Osteoblast (primary cell): ENCODE measurements at regions not wholly inside any gene's neighbourhood (a gene's known extent, or its start where the extent isn't known, plus 50 kb on each side); places are given as distances from the start of the nearest gene placed in this dataset.

ENCODE experiments used
- DNase-seq: peaks from one replicate; pipeline ENCODE4 v3.0.0; 2011; ENCODE audit warnings: low spot score, mixed read lengths; ENCODE audit not compliant: insufficient read length; ENCODE audit errors: missing footprints
- H2AFZ ChIP-seq: 2 replicates; pipeline ENCODE4 v1.6.0; 2011; ENCODE audit warnings: mild to moderate bottlenecking, low read length
- H3K27ac ChIP-seq: 2 replicates; pipeline ENCODE4 v1.5.1; 2011; ENCODE audit warnings: mild to moderate bottlenecking, low read depth, low read length, moderate library complexity
- H3K27me3 ChIP-seq: 2 replicates; pipeline ENCODE4 v1.6.0; 2012; ENCODE audit warnings: mild to moderate bottlenecking, control low read depth, inconsistent platforms, low read length, moderate library complexity; ENCODE audit not compliant: insufficient read depth
- H3K36me3 ChIP-seq: 2 replicates; pipeline ENCODE4 v1.5.1; 2011; ENCODE audit warnings: mild to moderate bottlenecking, low read length, control low read depth, moderate library complexity; ENCODE audit not compliant: insufficient read depth
- H3K4me1 ChIP-seq: 2 replicates; pipeline ENCODE4 v1.5.1; 2011; ENCODE audit warnings: mild to moderate bottlenecking, low read length, control low read depth, moderate library complexity; ENCODE audit not compliant: insufficient read depth
- H3K4me2 ChIP-seq: 2 replicates; pipeline ENCODE4 v1.6.0; 2011; ENCODE audit warnings: mild to moderate bottlenecking, low read length; ENCODE audit not compliant: insufficient read depth
- H3K4me3 ChIP-seq: fragments of 200-600 bp; sonication (generic); 3 replicates; pipeline ENCODE4 v1.5.1; 2012; ENCODE audit warnings: mild to moderate bottlenecking, low read length, inconsistent platforms; ENCODE audit not compliant: insufficient read depth
- H3K79me2 ChIP-seq: 2 replicates; pipeline ENCODE4 v1.6.0; 2012; ENCODE audit warnings: mild to moderate bottlenecking, low read length, control low read depth, inconsistent platforms; ENCODE audit not compliant: insufficient read depth
- H3K9me3 ChIP-seq: 2 replicates; pipeline ENCODE4 v1.5.1; 2011; ENCODE audit warnings: low read depth, low read length, control low read depth
- H4K20me1 ChIP-seq: 2 replicates; pipeline ENCODE4 v1.6.0; 2012; ENCODE audit warnings: mild to moderate bottlenecking, low read length, control low read depth; ENCODE audit not compliant: insufficient read depth
- CTCF ChIP-seq: IDR thresholded peaks from 2 replicates; pipeline ENCODE4 v1.5.1; 2011; ENCODE audit warnings: mild to moderate bottlenecking, low read depth, low read length, moderate library complexity; ENCODE audit errors: extremely low read depth

GRCh38 chr5:143882520-143882919 is 70.6 kb downstream of the HMHB1 start:
- no peak for DNase-seq
- TF ChIP-seq CTCF: no peak

GRCh38 chr5:143886096-143886495 is 74.1 kb downstream of the HMHB1 start:
- Histone ChIP-seq H3K4me3 (no peak overlapping the region), H4K20me1 (no peaks in the 10 kb centered on the region), H3K27ac (peak overlapping the region; percentile 95), H2AFZ (peak overlapping the region; percentile 81), H3K9me3 (no peaks in the 10 kb centered on the region), H3K27me3 (no peaks in the 10 kb centered on the region), H3K36me3 (no peaks in the 10 kb centered on the region), H3K4me1 (peaks cover 52% of the 10 kb centered on the region), H3K79me2 (no peaks in the 10 kb centered on the region), H3K4me2 (peak overlapping the region; percentile 69)
- no peak for DNase-seq
- no peak for TF ChIP-seq CTCF

More at GRCh38 chr5:143882520-143882919, 70.6 kb downstream of the HMHB1 start:
- Histone ChIP-seq H3K36me3 (no peaks in the 10 kb centered on the region), H3K27ac (no peak overlapping the region), H3K27me3 (no peaks in the 10 kb centered on the region), H2AFZ (no peak overlapping the region), H3K4me2 (no peak overlapping the region), H3K4me3 (no peak overlapping the region), H4K20me1 (no peaks in the 10 kb centered on the region), H3K9me3 (no peaks in the 10 kb centered on the region), H3K4me1 (peaks cover 17% of the 10 kb centered on the region), H3K79me2 (no peaks in the 10 kb centered on the region)

- H3K4me1 ChIP-seq: peaks cover 55% of the 10 kb centered on the region
- peak overlapping the region; percentile 27 for H3K4me3 ChIP-seq
- no peaks in the 10 kb centered on the region for H3K36me3 ChIP-seq
- H3K79me2 ChIP-seq: no peaks in the 10 kb centered on the region
- H3K4me2 ChIP-seq: peak overlapping the region; percentile 69
- peak overlapping the region; percentile 81 for H2AFZ ChIP-seq
- H4K20me1 ChIP-seq: no peaks in the 10 kb centered on the region
- no peaks in the 10 kb centered on the region for H3K9me3 ChIP-seq
- TF ChIP-seq CTCF: no peak
- H3K27ac ChIP-seq: peak overlapping the region; percentile 95
- H3K27me3 ChIP-seq: no peaks in the 10 kb centered on the region
- no peak for DNase-seq
These were observed 75.0 kb downstream of the HMHB1 start for GRCh38 chr5:143886651-143887638.
